Rectal smooth muscle tissue (tissue), 1 donor: ENCODE measurements at regions not wholly inside any gene's neighbourhood (a gene's known extent, or its start where the extent isn't known, plus 50 kb on each side); places are given as distances from the start of the nearest gene placed in this dataset.

Experiments used
- H3K27ac ChIP-seq: one replicate; pipeline ENCODE4 v1.7.0; 2013; ENCODE audit warnings: low read depth, low read length, inconsistent platforms
- H3K27me3 ChIP-seq: one replicate; pipeline ENCODE4 v1.7.0; 2013; ENCODE audit warnings: low read length; ENCODE audit not compliant: control insufficient read depth, insufficient read depth
- H3K36me3 ChIP-seq: one replicate; pipeline ENCODE4 v1.7.0; 2013; ENCODE audit warnings: low read length; ENCODE audit not compliant: control insufficient read depth, insufficient read depth
- H3K4me1 ChIP-seq: one replicate; pipeline ENCODE4 v1.7.0; 2013; ENCODE audit warnings: low read length; ENCODE audit not compliant: control insufficient read depth, insufficient read depth
- H3K4me3 ChIP-seq: one replicate; pipeline ENCODE4 v1.7.0; 2013; ENCODE audit warnings: low read length
- H3K9ac ChIP-seq: one replicate; pipeline ENCODE4 v1.7.0; 2013; ENCODE audit warnings: low read length

GRCh38 chr5:93130624-93131490 is 450.2 kb downstream of the NR2F1-AS1 start:
- Histone ChIP-seq H3K27me3 (no peaks in the 10 kb centered on the region), H3K9ac (no peak overlapping the region), H3K4me1 (no peaks in the 10 kb centered on the region), H3K4me3 (no peak overlapping the region), H3K27ac (no peak overlapping the region), H3K36me3 (no peaks in the 10 kb centered on the region)

GRCh38 chr5:93126634-93127033 is 454.4 kb downstream of the NR2F1-AS1 start:
- H3K4me1 ChIP-seq = no peaks in the 10 kb centered on the region
- H3K27me3 ChIP-seq = no peaks in the 10 kb centered on the region
- no peaks in the 10 kb centered on the region for H3K36me3 ChIP-seq
- no peak overlapping the region for H3K4me3 ChIP-seq
- no peak overlapping the region for H3K27ac ChIP-seq
- H3K9ac ChIP-seq = no peak overlapping the region

- Histone ChIP-seq H3K36me3 (no peaks in the 10 kb centered on the region), H3K4me3 (no peak overlapping the region), H3K4me1 (no peaks in the 10 kb centered on the region), H3K27me3 (no peaks in the 10 kb centered on the region), H3K9ac (no peak overlapping the region), H3K27ac (no peak overlapping the region)
Observed at GRCh38 chr5:93123127-93123526, 457.9 kb downstream of the NR2F1-AS1 start.

GRCh38 chr5:93122446-93122845 is 458.6 kb downstream of the NR2F1-AS1 start:
- Histone ChIP-seq H3K36me3 (no peaks in the 10 kb centered on the region), H3K9ac (no peak overlapping the region), H3K27me3 (no peaks in the 10 kb centered on the region), H3K27ac (no peak overlapping the region), H3K4me3 (no peak overlapping the region), H3K4me1 (no peaks in the 10 kb centered on the region)

- H3K4me1 ChIP-seq = no peaks in the 10 kb centered on the region
- no peak overlapping the region for H3K4me3 ChIP-seq
- H3K9ac ChIP-seq = no peak overlapping the region
- H3K27me3 ChIP-seq = no peaks in the 10 kb centered on the region
- H3K36me3 ChIP-seq = no peaks in the 10 kb centered on the region
- no peak overlapping the region for H3K27ac ChIP-seq
Observed at GRCh38 chr5:93120771-93121170, 460.2 kb downstream of the NR2F1-AS1 start.

GRCh38 chr5:93120051-93120450 is 461.0 kb downstream of the NR2F1-AS1 start:
- Histone ChIP-seq H3K9ac (no peak overlapping the region), H3K36me3 (no peaks in the 10 kb centered on the region), H3K4me1 (no peaks in the 10 kb centered on the region), H3K27ac (no peak overlapping the region), H3K27me3 (no peaks in the 10 kb centered on the region), H3K4me3 (no peak overlapping the region)

GRCh38 chr5:93117751-93118531 is 463.1 kb downstream of the NR2F1-AS1 start:
- no peak overlapping the region for H3K4me3 ChIP-seq
- no peak overlapping the region for H3K27ac ChIP-seq
- no peak overlapping the region for H3K9ac ChIP-seq
- H3K27me3 ChIP-seq = no peaks in the 10 kb centered on the region
- no peaks in the 10 kb centered on the region for H3K4me1 ChIP-seq
- H3K36me3 ChIP-seq = no peaks in the 10 kb centered on the region

GRCh38 chr5:93107805-93108520 is 473.1 kb downstream of the NR2F1-AS1 start:
- Histone ChIP-seq H3K36me3 (no peaks in the 10 kb centered on the region), H3K4me1 (no peaks in the 10 kb centered on the region), H3K9ac (no peak overlapping the region), H3K27me3 (no peaks in the 10 kb centered on the region), H3K4me3 (no peak overlapping the region), H3K27ac (no peak overlapping the region)

- Histone ChIP-seq H3K4me3 (no peak overlapping the region), H3K9ac (no peak overlapping the region), H3K36me3 (no peaks in the 10 kb centered on the region), H3K27me3 (no peaks in the 10 kb centered on the region), H3K4me1 (no peaks in the 10 kb centered on the region), H3K27ac (no peak overlapping the region)
Observed at GRCh38 chr5:93107141-93107540, 473.9 kb downstream of the NR2F1-AS1 start.

- Histone ChIP-seq H3K9ac (no peak overlapping the region), H3K4me1 (no peaks in the 10 kb centered on the region), H3K27ac (no peak overlapping the region), H3K27me3 (no peaks in the 10 kb centered on the region), H3K36me3 (no peaks in the 10 kb centered on the region), H3K4me3 (no peak overlapping the region)
Observed at GRCh38 chr5:93101661-93102060, 479.4 kb downstream of the NR2F1-AS1 start.

GRCh38 chr5:93100976-93101375 is 480.0 kb downstream of the NR2F1-AS1 start:
- no peaks in the 10 kb centered on the region for H3K4me1 ChIP-seq
- H3K36me3 ChIP-seq = no peaks in the 10 kb centered on the region
- H3K9ac ChIP-seq = no peak overlapping the region
- H3K4me3 ChIP-seq = no peak overlapping the region
- H3K27me3 ChIP-seq = no peaks in the 10 kb centered on the region
- no peak overlapping the region for H3K27ac ChIP-seq

- Histone ChIP-seq H3K27ac (no peak overlapping the region), H3K4me1 (no peaks in the 10 kb centered on the region), H3K9ac (no peak overlapping the region), H3K4me3 (no peak overlapping the region), H3K36me3 (no peaks in the 10 kb centered on the region), H3K27me3 (no peaks in the 10 kb centered on the region)
Observed at GRCh38 chr5:93100428-93100827, 480.6 kb downstream of the NR2F1-AS1 start.
